Retinal pigment epithelial cell (primary cell): ENCODE measurements at regions not wholly inside any gene's neighbourhood (a gene's known extent, or its start where the extent isn't known, plus 50 kb on each side); places are given as distances from the start of the nearest gene placed in this dataset.

Experiments
- DNase-seq: peaks from one replicate; pipeline ENCODE4 v3.0.0-alpha.2; 2010; ENCODE audit warnings: low read depth
- H3K4me3 ChIP-seq: 2 replicates; pipeline ENCODE4 v1.5.1; 2011; ENCODE audit warnings: mild to moderate bottlenecking, low read length, control low read depth, moderate library complexity
- CTCF ChIP-seq: conservative IDR thresholded peaks from 2 replicates; pipeline ENCODE4 v1.5.1; 2011; ENCODE audit warnings: low read depth, low read length, control low read depth, inconsistent platforms

GRCh38 chr21:38752051-38752505, 53.7 kb upstream of the ETS2 start:
- H3K4me3 ChIP-seq = no peak overlapping the region
- TF ChIP-seq CTCF = no peak
- no peak for DNase-seq

GRCh38 chr21:38753114-38753513, 52.6 kb upstream of the ETS2 start:
- TF ChIP-seq CTCF = no peak
- no peak for DNase-seq
- H3K4me3 ChIP-seq = no peak overlapping the region

GRCh38 chr21:38753557-38753971, 52.2 kb upstream of the ETS2 start:
- no peak for TF ChIP-seq CTCF
- no peak for DNase-seq
- no peak overlapping the region for H3K4me3 ChIP-seq
